Activated T-helper 2 cell treated with anti-CD3 and anti-CD28 coated beads, Interferon-gamma antibody, Interleukin-2, Interleukin-4, amounts not matched to agents 10 μg/mL and 5 μg/mL and 100 μg/mL, durations not matched to agents 14 hours and 24 hours and 36 hours (primary cell): ENCODE measurements at regions not wholly inside any gene's neighbourhood (a gene's known extent, or its start where the extent isn't known, plus 50 kb on each side); places are given as distances from the start of the nearest gene placed in this dataset.
"Not testable (repeated sequence)": the region's sequence is repeated elsewhere in the genome, so short reads cannot be mapped to it uniquely, and the experiment has no call there.

Experiments
- DNase-seq: peaks from one replicate; pipeline ENCODE4 v3.0.0; 2021; ENCODE audit warnings: low spot score
- H3K27ac Mint-ChIP-seq: one replicate; pipeline ENCODE4 v1.8.0; 2021; ENCODE audit warnings: mixed read lengths
- H3K27me3 Mint-ChIP-seq: one replicate; pipeline ENCODE4 v1.8.0; 2021; ENCODE audit warnings: low read depth, mixed read lengths
- H3K36me3 Mint-ChIP-seq: one replicate; pipeline ENCODE4 v1.8.0; 2021; ENCODE audit warnings: low read depth, mixed read lengths
- H3K4me1 Mint-ChIP-seq: one replicate; pipeline ENCODE4 v1.8.0; 2021; ENCODE audit warnings: low read depth, mixed read lengths
- H3K4me3 Mint-ChIP-seq: one replicate; pipeline ENCODE4 v1.8.0; 2021; ENCODE audit warnings: low read depth, mild to moderate bottlenecking, moderate library complexity, mixed read lengths
- H3K9me3 Mint-ChIP-seq: one replicate; pipeline ENCODE4 v1.8.0; 2021; ENCODE audit warnings: mixed read lengths
- intact Hi-C: fragments of 100-400 bp; cut with micrococcal nuclease; formaldehyde crosslinking; loops from one replicate; pipeline ENCODE4 v1.15.1; 2023

GRCh38 chr9:30925635-30926034 is 1458.8 kb upstream of the ACO1 start:
- Mint-ChIP-seq H3K9me3 (no peaks in the 10 kb centered on the region), H3K4me3 (no peak overlapping the region), H3K36me3 (no peaks in the 10 kb centered on the region), H3K27me3 (no peaks in the 10 kb centered on the region), H3K4me1 (no peaks in the 10 kb centered on the region), H3K27ac (no peak overlapping the region)
- DNase-seq = no peak
- intact Hi-C loops = no loop called here

GRCh38 chr9:30928045-30928444 is 1456.4 kb upstream of the ACO1 start:
- Mint-ChIP-seq H3K36me3 (no peaks in the 10 kb centered on the region), H3K27ac (no peak overlapping the region), H3K9me3 (no peaks in the 10 kb centered on the region), H3K4me1 (no peaks in the 10 kb centered on the region), H3K4me3 (no peak overlapping the region), H3K27me3 (no peaks in the 10 kb centered on the region)
- intact Hi-C loops = no loop called here
- DNase-seq = no peak

DNA sequence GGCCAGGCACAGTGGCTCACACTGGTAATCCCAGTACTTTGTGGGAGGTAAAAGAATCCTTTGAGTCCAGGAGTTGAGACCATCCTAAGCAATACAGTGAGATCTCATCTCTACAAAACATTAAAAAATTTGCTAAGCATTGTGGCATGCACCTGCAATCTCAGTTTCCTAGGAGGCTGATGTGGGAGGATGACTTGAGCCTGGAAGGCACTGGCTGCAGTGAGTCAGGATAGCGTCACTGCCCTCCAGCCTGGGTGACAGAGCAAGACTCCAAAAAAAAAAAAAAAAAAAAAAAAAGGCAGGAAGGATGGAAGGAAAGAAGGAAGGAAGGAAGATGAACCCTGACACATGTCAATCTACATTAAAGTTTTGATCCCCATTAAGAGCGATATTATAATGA is 1452.2 kb upstream of the ACO1 start:
- Mint-ChIP-seq H3K27ac (no peak overlapping the region), H3K9me3 (no peaks in the 10 kb centered on the region), H3K27me3 (no peaks in the 10 kb centered on the region), H3K4me3 (no peak overlapping the region), H3K36me3 (no peaks in the 10 kb centered on the region), H3K4me1 (no peaks in the 10 kb centered on the region)
- intact Hi-C loops = no loop called here
- no peak for DNase-seq

GRCh38 chr9:30935730-30936129 is 1448.7 kb upstream of the ACO1 start:
- no peaks in the 10 kb centered on the region for H3K36me3 Mint-ChIP-seq
- no peak overlapping the region for H3K4me3 Mint-ChIP-seq
- H3K4me1 Mint-ChIP-seq = no peaks in the 10 kb centered on the region
- no peak overlapping the region for H3K27ac Mint-ChIP-seq
- no peaks in the 10 kb centered on the region for H3K9me3 Mint-ChIP-seq
- H3K27me3 Mint-ChIP-seq = no peaks in the 10 kb centered on the region
- no peak for DNase-seq
- intact Hi-C loops = no loop called here

GRCh38 chr9:30937106-30937505 is 1447.3 kb upstream of the ACO1 start:
- Mint-ChIP-seq H3K27me3 (no peaks in the 10 kb centered on the region), H3K4me1 (no peaks in the 10 kb centered on the region), H3K4me3 (no peak overlapping the region), H3K27ac (no peak overlapping the region), H3K36me3 (no peaks in the 10 kb centered on the region), H3K9me3 (no peaks in the 10 kb centered on the region)
- no peak for DNase-seq
- intact Hi-C loops = no loop called here

- H3K36me3 Mint-ChIP-seq = not testable (repeated sequence)
Observed at GRCh38 chr9:30942852-30943251, 1441.6 kb upstream of the ACO1 start.

GRCh38 chr9:30943446-30944224 is 1440.8 kb upstream of the ACO1 start:
- Mint-ChIP-seq H3K27ac (no peak overlapping the region), H3K27me3 (no peaks in the 10 kb centered on the region), H3K4me3 (no peak overlapping the region), H3K4me1 (no peaks in the 10 kb centered on the region), H3K9me3 (no peaks in the 10 kb centered on the region), H3K36me3 (no peaks in the 10 kb centered on the region)
- no peak for DNase-seq
- intact Hi-C loops = no loop called here

More at GRCh38 chr9:30942852-30943251, 1441.6 kb upstream of the ACO1 start:
- H3K4me3 Mint-ChIP-seq, H3K27ac Mint-ChIP-seq, intact Hi-C loops, DNase-seq, H3K27me3 Mint-ChIP-seq, H3K9me3 Mint-ChIP-seq, H3K4me1 Mint-ChIP-seq: not testable (repeated sequence)

DNA sequence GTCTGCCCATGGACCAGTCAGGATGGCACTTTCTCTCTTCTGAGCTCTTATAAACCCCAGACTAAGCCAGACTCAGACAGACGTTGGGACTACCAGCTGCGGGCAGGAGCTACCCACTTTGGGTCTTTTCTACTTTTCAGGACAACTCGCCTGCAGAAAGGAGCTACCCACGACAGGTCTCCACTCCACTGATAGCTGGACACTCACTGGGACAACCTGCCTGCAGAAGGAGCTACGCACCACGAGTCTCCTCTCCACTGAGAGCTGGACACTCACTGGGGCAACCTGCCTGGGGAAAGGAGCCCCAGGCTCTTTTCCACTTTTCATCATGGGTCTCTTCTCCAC is 1440.2 kb upstream of the ACO1 start:
- Mint-ChIP-seq H3K36me3 (no peaks in the 10 kb centered on the region), H3K27me3 (no peaks in the 10 kb centered on the region), H3K4me3 (no peak overlapping the region), H3K9me3 (no peaks in the 10 kb centered on the region), H3K27ac (no peak overlapping the region), H3K4me1 (no peaks in the 10 kb centered on the region)
- no peak for DNase-seq
- intact Hi-C loops = no loop called here

DNA sequence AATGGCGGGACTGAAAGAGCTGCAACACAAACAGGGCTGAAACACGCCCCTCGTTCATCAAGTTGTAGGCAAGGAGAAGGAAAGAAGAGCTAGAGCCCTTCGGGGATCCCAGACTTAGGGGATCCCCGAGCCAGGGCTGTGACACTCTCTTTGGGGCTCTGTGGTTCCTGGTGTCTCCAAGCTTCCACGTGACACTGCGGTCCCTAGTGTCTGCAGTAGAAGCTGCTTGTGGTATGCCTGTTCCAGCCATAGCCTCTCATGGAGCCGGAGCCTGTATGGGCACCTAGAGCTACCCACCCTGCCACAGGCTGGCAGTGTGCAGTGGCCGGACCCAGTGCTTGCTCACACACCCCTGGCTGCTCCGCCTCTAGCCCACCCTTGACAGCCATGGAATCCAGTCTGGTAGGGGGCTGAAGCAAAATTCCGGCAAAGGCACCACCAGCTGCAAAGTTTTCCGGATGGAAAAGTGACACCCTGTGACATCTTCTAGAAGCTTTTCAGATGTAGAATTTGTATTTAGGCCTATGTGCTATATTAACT is 1439.6 kb upstream of the ACO1 start:
- no peak for DNase-seq
- Mint-ChIP-seq H3K27me3 (no peaks in the 10 kb centered on the region), H3K4me1 (no peaks in the 10 kb centered on the region), H3K27ac (no peak overlapping the region), H3K4me3 (no peak overlapping the region), H3K9me3 (no peaks in the 10 kb centered on the region), H3K36me3 (no peaks in the 10 kb centered on the region)
- intact Hi-C loops = no loop called here

- Mint-ChIP-seq H3K4me3 (no peak overlapping the region), H3K27me3 (no peaks in the 10 kb centered on the region), H3K4me1 (no peaks in the 10 kb centered on the region), H3K36me3 (no peaks in the 10 kb centered on the region), H3K9me3 (peaks cover 4% of the 10 kb centered on the region), H3K27ac (no peak overlapping the region)
- intact Hi-C loops = no loop called here
- no peak for DNase-seq
Observed at GRCh38 chr9:30964332-30964731, 1420.1 kb upstream of the ACO1 start.

GRCh38 chr9:30967476-30967875 is 1417.0 kb upstream of the ACO1 start:
- H3K36me3 Mint-ChIP-seq = no peaks in the 10 kb centered on the region
- H3K9me3 Mint-ChIP-seq = peaks cover 3% of the 10 kb centered on the region
- intact Hi-C loops = no loop called here
- no peaks in the 10 kb centered on the region for H3K27me3 Mint-ChIP-seq
- H3K4me3 Mint-ChIP-seq = no peak overlapping the region
- H3K4me1 Mint-ChIP-seq = no peaks in the 10 kb centered on the region
- H3K27ac Mint-ChIP-seq = no peak overlapping the region
- DNase-seq = no peak

GRCh38 chr9:30970186-30970585 is 1414.3 kb upstream of the ACO1 start:
- Mint-ChIP-seq H3K36me3 (no peaks in the 10 kb centered on the region), H3K4me1 (no peaks in the 10 kb centered on the region), H3K27ac (no peak overlapping the region), H3K9me3 (no peaks in the 10 kb centered on the region), H3K27me3 (no peaks in the 10 kb centered on the region), H3K4me3 (no peak overlapping the region)
- intact Hi-C loops = no loop called here
- no peak for DNase-seq

GRCh38 chr9:30970812-30971211 is 1413.6 kb upstream of the ACO1 start:
- intact Hi-C loops = no loop called here
- H3K27me3 Mint-ChIP-seq = no peaks in the 10 kb centered on the region
- no peaks in the 10 kb centered on the region for H3K36me3 Mint-ChIP-seq
- DNase-seq = no peak
- H3K9me3 Mint-ChIP-seq = no peaks in the 10 kb centered on the region
- H3K27ac Mint-ChIP-seq = no peak overlapping the region
- no peaks in the 10 kb centered on the region for H3K4me1 Mint-ChIP-seq
- H3K4me3 Mint-ChIP-seq = no peak overlapping the region

DNA sequence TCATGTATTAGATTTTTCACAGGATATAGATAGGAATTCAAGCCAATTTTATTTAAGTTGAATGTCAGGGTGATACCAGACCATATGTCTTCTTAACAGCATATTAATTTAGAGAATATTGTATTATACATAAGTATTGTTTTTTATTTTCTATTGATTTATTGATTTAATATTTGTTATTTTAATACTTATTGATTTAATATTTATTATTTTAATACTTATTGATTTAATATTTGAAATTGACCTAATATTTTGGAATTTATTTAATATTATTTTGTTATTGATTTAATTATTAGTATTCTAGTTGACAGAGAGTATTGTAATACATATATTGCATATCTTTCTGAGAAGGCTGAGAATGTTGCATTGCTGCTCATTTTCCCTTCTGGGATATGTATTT is 1411.8 kb upstream of the ACO1 start:
- no peaks in the 10 kb centered on the region for H3K9me3 Mint-ChIP-seq
- H3K36me3 Mint-ChIP-seq = no peaks in the 10 kb centered on the region
- DNase-seq = no peak
- no peak overlapping the region for H3K4me3 Mint-ChIP-seq
- intact Hi-C loops = no loop called here
- H3K27me3 Mint-ChIP-seq = no peaks in the 10 kb centered on the region
- H3K4me1 Mint-ChIP-seq = no peaks in the 10 kb centered on the region
- H3K27ac Mint-ChIP-seq = no peak overlapping the region
